ENCODE measurements at regions not wholly inside any gene's neighbourhood (a gene's known extent, or its start where the extent isn't known, plus 50 kb on each side); places are given as distances from the start of the nearest gene placed in this dataset.
"Not testable (repeated sequence)": the region's sequence is repeated elsewhere in the genome, so short reads cannot be mapped to it uniquely, and the experiment has no call there.

DNA sequence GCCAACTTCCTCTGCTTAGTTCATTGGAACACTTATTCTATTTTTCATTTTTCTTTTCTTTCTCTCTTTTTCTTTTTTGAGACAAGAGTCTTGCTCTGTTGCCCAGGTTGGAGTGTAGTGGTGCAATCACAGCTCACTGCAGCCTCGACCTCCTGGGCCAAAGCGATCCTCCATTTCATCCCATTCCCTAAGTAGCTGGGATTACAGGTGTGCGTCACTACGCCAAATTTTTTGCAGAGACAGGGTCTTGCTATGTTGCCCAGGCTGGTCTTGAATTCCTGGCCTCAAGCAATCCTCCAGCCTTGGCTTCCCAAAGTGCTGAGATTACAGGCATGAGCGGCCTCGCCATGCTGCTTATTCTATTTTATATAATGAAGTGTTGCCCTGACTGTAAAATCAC is 336.4 kb upstream of the TNRC6C start:
- TF ChIP-seq CTCF (conservative IDR thresholded peaks at IDR 0.05; ENCODE audit: low read depth, low read length); EZH2 (IDR thresholded peaks at IDR 0.05; ENCODE audit: low read length, unreplicated experiment); EZH2phosphoT487 (IDR thresholded peaks at IDR 0.05; ENCODE audit: borderline replicate concordance, low read length): not testable (repeated sequence)

Measured in PC-3 (cell line).